Astrocyte of the cerebellum (primary cell): ENCODE measurements at regions not wholly inside any gene's neighbourhood (a gene's known extent, or its start where the extent isn't known, plus 50 kb on each side); places are given as distances from the start of the nearest gene placed in this dataset.

ENCODE experiments used
- DNase-seq: peaks from one replicate; pipeline ENCODE4 v3.0.0-alpha.2; 2011; ENCODE audit warnings: low read depth
- H3K4me3 ChIP-seq: 2 replicates; pipeline ENCODE4 v1.5.1; 2011; ENCODE audit warnings: mild to moderate bottlenecking, low read depth, low read length, moderate library complexity
- in situ Hi-C: cut with HindIII; loops from 2 replicates; pipeline ENCODE4 v1.10.0; 2017; ENCODE audit warnings: low sequenced_read_pairs
- TF ChIP-seq, protein P1 (sequence below): IDR thresholded peaks from 2 replicates; pipeline ENCODE4 v1.5.1; 2012; ENCODE audit warnings: low read length, low read depth, moderate library complexity, mild to moderate bottlenecking; ENCODE audit errors: missing control alignments

DNA sequence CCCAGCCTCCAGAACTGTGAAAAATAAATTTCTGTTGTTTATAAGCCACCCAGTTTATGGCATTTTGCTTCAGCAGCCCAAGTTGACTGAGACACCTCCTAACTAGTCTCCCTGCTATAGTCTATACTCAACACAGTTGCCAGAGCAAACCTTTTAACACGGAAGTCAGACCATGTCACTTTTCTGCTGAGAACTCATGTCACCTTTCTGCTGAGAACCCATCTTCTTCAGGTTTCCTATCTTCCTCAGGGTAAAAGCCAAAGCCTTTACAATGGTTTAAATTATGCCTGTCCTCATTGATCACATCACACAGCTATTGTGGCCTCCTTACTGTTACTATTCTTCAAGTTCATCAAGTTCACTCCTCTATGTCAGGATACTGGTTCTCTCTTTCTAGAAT lies 74.3 kb upstream of the SOX6 start:
- H3K4me3 ChIP-seq: no peak overlapping the region
- DNase-seq: no peak
- TF ChIP-seq, protein P1, sequence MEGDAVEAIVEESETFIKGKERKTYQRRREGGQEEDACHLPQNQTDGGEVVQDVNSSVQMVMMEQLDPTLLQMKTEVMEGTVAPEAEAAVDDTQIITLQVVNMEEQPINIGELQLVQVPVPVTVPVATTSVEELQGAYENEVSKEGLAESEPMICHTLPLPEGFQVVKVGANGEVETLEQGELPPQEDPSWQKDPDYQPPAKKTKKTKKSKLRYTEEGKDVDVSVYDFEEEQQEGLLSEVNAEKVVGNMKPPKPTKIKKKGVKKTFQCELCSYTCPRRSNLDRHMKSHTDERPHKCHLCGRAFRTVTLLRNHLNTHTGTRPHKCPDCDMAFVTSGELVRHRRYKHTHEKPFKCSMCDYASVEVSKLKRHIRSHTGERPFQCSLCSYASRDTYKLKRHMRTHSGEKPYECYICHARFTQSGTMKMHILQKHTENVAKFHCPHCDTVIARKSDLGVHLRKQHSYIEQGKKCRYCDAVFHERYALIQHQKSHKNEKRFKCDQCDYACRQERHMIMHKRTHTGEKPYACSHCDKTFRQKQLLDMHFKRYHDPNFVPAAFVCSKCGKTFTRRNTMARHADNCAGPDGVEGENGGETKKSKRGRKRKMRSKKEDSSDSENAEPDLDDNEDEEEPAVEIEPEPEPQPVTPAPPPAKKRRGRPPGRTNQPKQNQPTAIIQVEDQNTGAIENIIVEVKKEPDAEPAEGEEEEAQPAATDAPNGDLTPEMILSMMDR: no peak
- in situ Hi-C loops: no loop called here

DNA sequence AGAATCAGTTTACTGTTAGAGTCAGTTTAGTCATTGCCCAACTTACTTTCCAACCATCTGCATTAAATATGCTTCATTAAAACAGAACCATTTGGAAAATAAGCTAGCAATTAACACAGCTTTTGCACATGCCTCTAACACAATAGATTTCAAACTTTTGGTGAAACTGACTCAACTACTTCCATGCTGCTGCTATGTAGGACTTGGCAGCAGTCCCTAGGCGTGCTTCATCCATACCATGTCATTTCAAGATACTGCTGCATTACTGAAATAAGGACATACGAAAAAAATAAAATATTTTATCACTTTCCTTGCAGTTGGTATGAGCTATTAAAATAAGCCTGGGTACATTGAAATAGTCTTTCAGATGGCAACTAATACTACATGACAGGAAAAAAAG lies 65.5 kb upstream of the SOX6 start:
- in situ Hi-C loops: no loop called here
- TF ChIP-seq, protein P1: no peak
- no peak for DNase-seq
- no peak overlapping the region for H3K4me3 ChIP-seq

GRCh38 chr11:16418428-16419097 lies 62.2 kb upstream of the SOX6 start:
- in situ Hi-C loops: no loop called here
- no peak for DNase-seq
- no peak overlapping the region for H3K4me3 ChIP-seq
- TF ChIP-seq, protein P1: no peak

DNA sequence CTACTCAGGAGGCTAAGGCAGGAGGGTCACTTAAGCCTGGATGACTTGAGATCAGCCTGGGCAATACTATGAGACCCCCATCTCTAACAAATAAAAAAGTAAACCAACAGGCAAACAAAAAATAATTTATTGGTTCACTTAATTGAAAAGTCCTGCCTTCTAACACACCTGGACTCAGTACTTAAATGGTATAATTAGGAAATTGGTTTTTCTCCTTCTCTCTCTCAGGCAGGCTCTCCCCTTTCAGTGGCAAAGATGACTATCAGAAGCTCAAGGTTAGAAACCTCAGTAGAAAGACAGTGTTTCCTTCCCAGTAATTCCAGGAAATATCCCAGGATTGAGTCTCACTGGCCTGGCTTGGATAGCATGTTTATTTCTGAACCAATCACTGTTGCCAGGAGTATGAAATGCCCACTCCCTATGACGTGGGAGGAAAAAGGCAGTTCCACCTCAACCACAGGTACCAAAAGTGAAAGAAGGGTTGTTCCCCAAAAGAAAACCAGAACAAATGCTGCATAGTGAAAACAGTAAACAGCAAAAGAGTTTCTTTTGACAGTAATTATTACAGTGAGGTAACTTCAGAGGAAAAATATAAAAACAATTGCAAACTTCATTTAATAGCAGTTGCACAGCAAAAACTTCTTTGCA lies 56.3 kb upstream of the SOX6 start:
- TF ChIP-seq, protein P1: no peak
- in situ Hi-C loops: no loop called here
- H3K4me3 ChIP-seq: no peak overlapping the region
- no peak for DNase-seq

GRCh38 chr11:16410479-16410878 lies 54.1 kb upstream of the SOX6 start:
- TF ChIP-seq, protein P1: no peak
- H3K4me3 ChIP-seq: no peak overlapping the region
- DNase-seq: no peak
- in situ Hi-C loops: no loop called here

DNA sequence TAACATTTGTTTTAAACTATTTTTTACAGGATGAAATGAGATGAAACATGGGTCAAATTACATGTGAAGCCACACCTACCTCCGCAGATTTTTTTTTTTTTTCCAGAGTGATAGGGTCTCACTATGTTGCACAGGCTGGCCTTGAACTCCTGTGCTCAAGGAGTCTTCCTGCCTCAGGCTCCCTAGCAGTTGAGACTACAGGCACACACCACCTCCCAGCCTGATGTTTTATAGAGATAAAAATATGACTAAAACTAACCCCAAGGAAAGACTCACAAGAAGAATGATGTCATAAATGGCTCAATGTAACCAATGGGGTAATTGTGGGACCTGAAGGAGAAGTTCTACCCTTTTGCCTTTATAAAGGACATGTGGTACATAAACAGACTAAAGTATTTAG lies 52.3 kb upstream of the SOX6 start:
- in situ Hi-C loops: no loop called here
- no peak for DNase-seq
- TF ChIP-seq, protein P1: no peak

More for the DNA sequence above, 52.3 kb upstream of the SOX6 start:
- no peak overlapping the region for H3K4me3 ChIP-seq
